Hematopoietic multipotent progenitor cell treated with erythropoietin and hydrocortisone succinate and interleukin-3 and kit ligand, for 15 days (in vitro differentiated cells): ENCODE measurements at regions not wholly inside any gene's neighbourhood (a gene's known extent, or its start where the extent isn't known, plus 50 kb on each side); places are given as distances from the start of the nearest gene placed in this dataset.
"Not testable (repeated sequence)": the region's sequence is repeated elsewhere in the genome, so short reads cannot be mapped to it uniquely, and the experiment has no call there.

Experiments
- DNase-seq: peaks from one replicate; pipeline ENCODE4 v3.0.0-alpha.2; 2015; ENCODE audit warnings: low spot score

- no peak for DNase-seq
These were observed 111.8 kb downstream of the KIF26A start for GRCh38 chr14:104250175-104250574.

GRCh38 chr14:104252256-104253215 lies 114.1 kb downstream of the KIF26A start:
- no peak for DNase-seq

DNA sequence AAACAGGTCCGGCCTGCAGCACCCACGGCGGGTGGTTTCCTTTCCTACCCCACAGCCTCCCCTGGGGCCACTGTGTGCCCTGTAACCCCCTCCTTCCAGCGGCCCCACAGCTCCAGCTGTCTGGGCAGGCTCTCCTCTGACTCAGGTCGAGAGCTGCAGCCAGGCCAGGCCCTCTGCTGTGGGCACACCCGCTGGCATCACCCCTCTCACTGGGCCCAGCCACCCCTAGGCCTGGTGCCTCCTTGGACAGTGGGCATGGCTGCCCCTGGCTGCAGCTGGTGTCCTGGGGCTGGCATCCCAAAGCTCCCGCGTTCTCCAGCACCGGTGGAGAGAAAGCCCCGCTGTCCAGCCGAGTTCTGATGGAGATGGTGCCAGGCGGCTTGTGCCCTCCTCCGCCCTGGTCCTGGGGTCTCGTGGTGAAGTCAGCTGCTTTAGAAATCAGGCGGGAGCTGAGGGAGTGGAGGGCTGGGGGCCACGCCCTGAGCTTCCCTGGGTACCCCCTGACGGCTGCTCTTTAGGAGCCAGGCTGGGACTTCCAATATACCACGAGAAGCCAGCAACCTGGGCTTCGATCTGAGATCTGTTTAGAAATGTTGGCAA lies 114.9 kb downstream of the KIF26A start:
- DNase-seq = no peak

DNA sequence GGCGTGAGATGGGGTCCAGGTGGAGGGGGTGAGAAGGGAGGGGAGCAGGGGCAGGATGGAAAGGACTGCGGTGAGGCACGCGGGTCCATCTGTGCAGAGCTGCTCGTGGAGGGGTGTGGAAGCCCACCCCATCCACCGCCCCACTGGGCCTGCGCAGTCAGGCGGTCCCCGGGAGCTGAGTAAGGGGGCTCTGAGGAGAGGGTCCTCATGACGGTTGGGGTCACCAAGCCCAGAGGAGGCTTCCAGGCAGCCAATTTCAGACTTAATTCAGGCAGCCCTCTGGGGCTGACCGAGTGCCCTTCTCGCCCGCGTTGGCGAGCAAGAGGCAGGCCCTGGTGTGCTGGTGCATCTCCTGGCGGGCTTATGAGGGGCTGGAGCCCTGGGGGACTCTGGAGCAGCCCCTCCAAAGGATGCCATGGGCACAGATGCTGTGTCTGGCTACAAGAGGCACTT lies 115.5 kb downstream of the KIF26A start:
- DNase-seq = no peak

GRCh38 chr14:104254735-104255400 lies 116.5 kb downstream of the KIF26A start:
- no peak for DNase-seq

GRCh38 chr14:104256025-104256424 lies 117.6 kb downstream of the KIF26A start:
- DNase-seq = no peak

DNA sequence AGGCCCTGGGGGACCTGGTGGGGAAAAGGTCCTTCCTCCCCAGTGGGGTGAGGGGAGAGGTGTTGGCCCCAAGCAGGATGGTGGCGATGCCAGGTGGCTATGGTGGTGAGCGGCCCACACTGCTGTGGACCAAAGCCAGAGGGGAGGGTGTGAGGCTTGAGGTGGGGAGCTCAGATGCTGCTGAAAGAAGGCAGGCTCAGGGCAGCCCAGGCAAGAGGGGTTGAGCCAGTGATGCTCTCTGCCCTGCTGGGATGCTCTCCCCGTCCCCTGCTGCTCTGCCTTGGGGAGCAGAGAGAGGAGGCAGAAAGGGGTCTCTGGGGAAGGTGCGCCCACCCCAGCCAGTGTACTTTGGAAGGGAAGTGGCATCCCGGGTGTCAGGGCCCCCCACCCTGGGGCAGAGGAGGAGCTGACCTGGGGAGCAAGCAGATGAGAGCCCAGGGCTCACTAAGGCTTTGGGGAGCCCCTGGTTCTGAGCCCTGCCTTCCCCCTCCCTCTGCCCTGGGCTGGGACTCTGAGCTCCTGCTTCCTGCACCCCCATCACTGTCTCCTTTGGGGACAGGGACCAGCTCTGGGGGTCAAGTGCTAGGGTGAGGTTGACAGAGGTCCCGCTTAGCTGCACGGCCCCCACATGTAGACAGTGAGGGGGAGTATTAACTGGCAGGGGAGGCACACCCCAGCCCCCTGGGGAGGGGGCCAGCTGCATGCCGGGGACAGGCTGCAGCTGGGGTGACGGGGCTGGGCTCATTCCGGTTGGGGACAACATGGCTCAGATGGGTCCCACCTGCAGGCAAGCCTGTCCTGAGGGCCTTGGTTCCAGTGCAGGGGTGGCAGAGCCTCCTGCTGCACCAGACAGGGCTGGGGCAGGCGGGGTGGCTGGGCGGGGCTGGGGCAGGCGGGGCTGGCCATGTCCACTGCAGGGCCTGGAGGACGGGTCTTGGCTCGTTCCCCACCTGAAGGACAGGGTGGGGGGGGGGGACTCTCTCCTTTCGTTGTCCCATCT lies 124.4 kb downstream of the KIF26A start:
- no peak for DNase-seq

DNA sequence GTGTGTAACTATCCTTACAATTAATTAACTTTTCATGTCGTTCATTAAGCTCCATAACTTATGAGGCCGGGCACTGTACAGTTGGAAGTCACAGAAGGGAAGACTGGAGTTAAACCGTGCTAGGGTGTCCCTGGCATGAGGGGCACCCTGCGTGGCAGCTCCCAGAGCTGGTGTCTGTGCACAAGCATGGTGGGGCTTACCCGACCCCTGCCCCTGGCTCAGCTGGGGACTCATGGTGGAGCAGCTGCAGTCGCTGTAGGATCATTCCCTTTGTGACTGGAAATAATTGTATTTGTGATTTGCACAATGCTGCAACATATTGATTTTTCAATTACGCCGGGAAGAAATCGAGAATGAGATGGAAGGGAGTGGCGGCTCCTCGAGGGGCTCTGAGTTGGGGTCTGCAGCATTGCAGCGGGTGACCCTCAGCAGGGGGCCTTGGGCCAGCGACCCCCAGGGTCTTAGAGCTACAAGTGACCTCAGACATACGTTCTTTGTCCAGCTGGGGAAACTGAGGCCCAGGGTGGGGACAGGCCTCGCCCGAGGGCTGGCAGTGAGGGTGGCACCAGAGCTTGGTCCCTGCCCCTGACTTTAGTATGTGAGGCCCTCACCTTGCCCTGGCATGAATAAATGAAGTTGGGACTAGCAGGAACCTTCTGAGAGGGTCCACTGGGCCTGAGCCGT lies 125.4 kb downstream of the KIF26A start:
- no peak for DNase-seq

DNA sequence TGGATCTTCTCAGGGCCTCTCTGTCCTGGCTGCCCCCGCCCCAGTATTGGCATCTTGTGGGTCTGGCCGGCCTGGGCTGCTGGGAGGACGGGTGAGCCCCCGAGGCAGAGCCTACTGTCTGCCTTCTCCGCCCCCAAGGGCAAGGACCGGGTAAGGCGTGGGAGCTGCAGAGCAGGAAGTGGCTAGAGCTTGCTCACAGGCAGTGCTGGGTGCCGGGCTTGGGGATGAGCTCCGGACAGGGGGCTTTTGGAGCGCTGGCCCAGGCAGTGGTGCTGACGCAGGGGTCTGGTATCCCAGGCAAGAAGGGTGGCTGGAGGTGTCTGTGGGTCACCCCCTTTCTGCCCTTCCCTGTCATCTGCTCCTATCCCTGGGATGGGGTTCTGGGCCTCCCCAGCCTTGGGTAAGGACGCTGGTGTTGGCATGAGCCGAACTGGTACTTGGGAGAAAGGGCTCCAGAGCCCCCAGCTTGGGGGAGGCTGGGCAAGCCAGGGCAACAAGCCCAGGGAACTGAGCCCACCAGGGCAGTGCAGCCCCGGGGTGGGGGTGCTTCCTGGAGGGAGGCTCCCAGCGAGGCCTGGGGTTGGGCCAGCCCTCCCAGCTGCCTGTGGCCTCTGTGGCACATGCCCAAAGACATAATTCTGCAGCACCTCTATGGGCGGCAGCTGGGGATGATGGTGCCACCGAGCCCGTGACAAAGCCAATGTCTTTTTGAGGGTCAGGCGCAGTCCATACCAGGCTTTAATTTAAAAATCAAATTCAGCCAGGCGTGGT lies 126.3 kb downstream of the KIF26A start:
- no peak for DNase-seq

DNA sequence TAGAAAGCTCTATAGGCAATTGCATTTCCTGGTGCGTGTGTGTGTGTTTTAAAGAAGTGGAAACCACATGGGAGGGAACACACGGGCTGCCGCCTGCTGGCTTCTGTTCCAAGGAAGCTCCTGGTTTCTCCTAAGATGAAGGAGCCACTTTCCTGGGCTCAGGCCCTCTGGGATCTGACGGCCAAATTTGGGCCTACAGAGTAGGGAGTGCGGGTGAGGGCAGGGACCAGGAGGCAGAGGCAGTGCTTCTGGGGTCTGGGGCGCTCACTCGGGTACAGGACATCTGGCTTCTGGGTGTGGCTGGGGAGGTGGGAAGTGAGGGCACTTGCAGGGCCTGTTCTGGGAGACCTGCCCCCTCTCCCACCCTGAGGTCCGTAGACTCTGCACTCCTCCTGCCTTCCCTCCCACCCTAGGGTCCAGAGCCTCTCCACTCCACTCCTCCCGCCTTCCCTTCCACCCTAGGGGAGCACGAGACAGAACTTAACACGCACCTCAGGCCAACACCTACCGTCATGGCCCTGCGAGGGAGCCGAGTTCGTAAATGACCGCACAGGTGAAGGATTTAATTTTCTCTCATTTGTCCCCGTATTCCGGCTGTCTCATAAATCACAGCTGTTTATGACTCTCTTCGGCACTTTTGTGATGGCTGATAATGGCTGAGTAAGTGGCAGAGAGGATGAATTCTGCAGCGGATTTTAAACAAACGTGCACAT lies 127.7 kb downstream of the KIF26A start:
- DNase-seq = no peak

GRCh38 chr14:104266631-104267575 lies 128.5 kb downstream of the KIF26A start:
- no peak for DNase-seq

DNA sequence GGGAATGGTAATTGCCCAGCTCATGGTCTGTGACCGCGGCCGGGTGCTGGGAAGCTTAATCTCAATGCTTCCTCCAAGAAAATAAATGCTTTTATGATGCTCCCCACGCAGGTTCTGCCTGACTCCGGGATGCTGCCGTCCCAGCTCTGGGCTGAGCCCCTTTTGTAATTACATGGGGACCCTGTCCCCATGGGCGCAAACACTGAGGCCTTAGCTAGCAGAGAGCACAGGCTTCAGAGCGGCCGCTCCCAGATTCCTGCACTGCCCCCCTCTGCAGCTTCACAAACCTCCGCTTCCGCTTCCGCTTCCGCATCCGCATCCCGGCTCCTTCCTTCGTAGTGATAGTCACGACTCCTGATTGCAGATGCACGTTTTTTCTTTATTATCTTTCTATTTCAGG lies 129.5 kb downstream of the KIF26A start:
- DNase-seq = no peak

- no peak for DNase-seq
These were observed 129.9 kb downstream of the KIF26A start for GRCh38 chr14:104268295-104268694.

DNA sequence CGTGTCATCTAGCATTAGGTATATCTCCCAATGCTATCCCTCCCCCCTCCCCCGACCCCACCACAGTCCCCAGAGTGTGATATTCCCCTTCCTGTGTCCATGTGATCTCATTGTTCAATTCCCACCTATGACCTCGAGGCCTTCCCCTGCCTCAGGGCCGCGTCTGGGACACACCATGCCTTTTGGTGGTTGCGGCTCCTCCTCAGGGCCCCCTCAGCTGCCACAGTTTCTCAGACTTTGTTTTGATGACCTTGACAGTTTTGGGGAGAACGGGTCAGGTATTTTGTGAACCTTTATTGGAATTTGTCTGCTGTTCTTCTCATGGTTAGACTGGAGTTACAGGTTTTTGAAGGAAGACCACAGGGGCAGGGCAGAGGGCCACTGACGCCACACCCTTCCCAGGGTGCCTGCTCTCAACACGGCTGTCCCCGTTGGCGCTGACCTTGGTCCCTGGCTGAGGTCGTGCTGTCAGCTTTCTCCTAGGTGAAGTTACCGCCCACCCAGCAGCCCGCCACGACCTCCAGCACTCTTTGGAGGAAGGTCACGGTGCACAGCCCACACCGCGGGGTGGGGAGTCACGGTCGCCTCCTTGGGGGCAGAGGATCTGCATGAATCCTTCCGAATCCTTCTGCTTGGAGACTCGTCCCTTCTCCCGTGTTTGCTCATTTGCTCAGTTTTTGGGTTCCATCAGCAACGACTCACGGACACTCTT lies 130.5 kb downstream of the KIF26A start:
- no peak for DNase-seq

DNA sequence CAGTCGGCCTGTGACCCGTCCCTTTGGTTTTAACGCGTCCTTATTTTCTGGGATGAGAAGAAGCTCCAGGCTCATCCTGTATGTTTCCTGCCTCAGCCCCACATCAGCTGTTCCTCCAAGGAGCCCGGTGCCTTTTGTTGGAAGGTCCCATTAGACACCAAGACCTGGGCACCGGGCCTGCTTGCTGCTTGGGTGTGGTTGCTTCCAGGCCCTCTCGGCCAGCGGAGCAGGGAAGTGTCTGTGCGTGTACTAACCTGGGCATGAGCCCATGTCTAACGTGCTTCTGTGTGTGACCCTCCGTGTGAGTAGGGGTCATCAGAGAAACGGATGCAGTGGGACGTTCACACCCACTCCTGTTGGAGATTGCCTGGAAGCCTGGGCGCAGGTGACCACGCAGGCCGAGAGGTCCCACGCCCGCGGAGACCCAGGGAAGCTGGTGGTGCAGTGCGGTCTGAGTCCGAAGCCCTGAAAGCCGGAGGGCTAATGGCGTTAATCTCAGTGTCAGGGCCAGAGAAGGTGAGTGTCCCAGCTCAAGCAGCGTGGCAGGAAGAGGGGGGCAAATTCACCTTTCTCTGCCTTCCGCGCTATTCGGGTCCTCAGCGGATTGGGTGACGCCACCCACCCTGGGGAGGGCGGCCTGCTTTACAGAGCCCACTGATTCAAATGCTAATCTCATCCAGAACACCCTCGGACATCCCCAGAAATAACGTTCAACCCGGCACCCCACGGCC lies 131.3 kb downstream of the KIF26A start:
- not testable (repeated sequence) for DNase-seq

GRCh38 chr14:104271391-104271790 lies 133.0 kb downstream of the KIF26A start:
- no peak for DNase-seq

DNA sequence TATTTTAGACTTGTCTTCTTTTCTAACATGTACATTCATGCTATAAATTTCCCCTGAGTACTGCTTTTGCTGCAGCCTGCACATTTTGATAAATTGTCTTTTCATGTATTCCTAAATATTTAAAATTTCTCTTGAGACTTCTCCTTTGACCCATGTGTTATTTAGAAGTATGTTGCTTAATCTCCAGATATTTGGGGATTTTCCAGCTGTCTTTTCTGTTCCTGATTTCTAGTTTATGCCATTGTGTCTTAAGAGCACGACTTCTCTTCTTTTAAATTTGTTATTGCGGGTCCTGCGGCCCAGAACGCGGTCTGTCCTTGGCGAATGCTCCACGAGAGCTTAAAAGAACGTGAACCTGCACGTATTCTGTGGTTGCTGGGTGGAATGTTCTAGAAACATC lies 136.4 kb downstream of the KIF26A start:
- no peak for DNase-seq
